ENCODE measurements at regions not wholly inside any gene's neighbourhood (a gene's known extent, or its start where the extent isn't known, plus 50 kb on each side); places are given as distances from the start of the nearest gene placed in this dataset.

DNA sequence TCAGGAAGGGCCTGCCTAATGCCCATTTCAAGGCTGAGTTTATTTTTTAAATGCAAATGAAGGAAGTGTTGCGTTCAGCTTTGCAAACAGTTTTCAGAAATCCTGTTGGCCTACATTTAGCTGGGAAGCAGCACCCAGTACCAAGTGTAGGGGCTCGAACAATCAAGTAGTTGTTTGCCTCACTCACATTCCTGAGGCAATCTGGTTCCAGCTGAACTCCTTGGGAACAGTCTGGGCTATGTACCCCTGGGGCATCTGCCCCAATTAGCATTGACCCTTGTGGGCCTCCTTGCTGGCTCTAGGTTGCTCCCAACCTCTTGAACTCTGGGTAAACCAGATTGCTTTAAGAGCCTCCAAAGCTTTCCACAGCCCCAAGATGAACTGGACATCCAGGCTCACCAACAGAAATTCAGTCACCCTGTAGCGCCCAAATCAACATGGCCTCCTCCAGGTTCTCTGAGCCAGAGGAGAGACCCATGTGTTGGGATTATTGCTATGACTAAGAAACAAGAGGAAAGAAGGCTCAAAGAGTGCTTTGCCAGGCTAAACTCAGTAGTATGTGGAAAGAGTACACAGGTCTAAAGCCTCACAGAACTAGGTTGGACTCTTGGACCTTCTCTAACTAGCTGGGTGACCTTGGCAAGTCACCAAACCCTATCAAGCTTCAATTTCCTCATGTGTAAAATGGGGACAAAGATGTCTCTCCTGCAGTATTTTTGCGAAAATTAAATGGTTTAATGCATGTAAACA is 532.7 kb downstream of the SOX2 start:
- intact Hi-C loops (cut with micrococcal nuclease) = no loop called here
- no peaks in the 10 kb centered on the region for H3K27me3 Mint-ChIP-seq (ENCODE audit: low read depth in 2 of 2)
- H3K27ac Mint-ChIP-seq = no peak overlapping the region
- Histone ChIP-seq H3K36me3 (ENCODE audit: control insufficient read depth, insufficient read depth, low read length) (no peaks in the 10 kb centered on the region), H3K4me3 (ENCODE audit: low read length) (no peak overlapping the region), H3K9me3 (ENCODE audit: control insufficient read depth, insufficient read depth, low read length) (no peaks in the 10 kb centered on the region), H3K27me3 (ENCODE audit: control insufficient read depth, insufficient read depth, low read length) (no peaks in the 10 kb centered on the region), H3K27ac (ENCODE audit: low read length) (no peak overlapping the region), H3K4me1 (ENCODE audit: control insufficient read depth, insufficient read depth, low read length) (no peaks in the 10 kb centered on the region)
- H3K4me3 Mint-ChIP-seq = no peak overlapping the region
- no peak for DNase-seq
- no peaks in the 10 kb centered on the region for H3K36me3 Mint-ChIP-seq
- TF ChIP-seq, protein P1, sequence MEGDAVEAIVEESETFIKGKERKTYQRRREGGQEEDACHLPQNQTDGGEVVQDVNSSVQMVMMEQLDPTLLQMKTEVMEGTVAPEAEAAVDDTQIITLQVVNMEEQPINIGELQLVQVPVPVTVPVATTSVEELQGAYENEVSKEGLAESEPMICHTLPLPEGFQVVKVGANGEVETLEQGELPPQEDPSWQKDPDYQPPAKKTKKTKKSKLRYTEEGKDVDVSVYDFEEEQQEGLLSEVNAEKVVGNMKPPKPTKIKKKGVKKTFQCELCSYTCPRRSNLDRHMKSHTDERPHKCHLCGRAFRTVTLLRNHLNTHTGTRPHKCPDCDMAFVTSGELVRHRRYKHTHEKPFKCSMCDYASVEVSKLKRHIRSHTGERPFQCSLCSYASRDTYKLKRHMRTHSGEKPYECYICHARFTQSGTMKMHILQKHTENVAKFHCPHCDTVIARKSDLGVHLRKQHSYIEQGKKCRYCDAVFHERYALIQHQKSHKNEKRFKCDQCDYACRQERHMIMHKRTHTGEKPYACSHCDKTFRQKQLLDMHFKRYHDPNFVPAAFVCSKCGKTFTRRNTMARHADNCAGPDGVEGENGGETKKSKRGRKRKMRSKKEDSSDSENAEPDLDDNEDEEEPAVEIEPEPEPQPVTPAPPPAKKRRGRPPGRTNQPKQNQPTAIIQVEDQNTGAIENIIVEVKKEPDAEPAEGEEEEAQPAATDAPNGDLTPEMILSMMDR (IDR thresholded peaks at IDR 0.05) = no peak
- WGBS (ENCODE audit: insufficient coverage) = 86% methylated on average over 3 of the region's 4 CpGs
- H3K4me1 Mint-ChIP-seq = no peaks in the 10 kb centered on the region
- no peak for ATAC-seq
- peaks cover 6 to 8% of the 10 kb centered on the region in 2 donors for H3K9me3 Mint-ChIP-seq

DNA sequence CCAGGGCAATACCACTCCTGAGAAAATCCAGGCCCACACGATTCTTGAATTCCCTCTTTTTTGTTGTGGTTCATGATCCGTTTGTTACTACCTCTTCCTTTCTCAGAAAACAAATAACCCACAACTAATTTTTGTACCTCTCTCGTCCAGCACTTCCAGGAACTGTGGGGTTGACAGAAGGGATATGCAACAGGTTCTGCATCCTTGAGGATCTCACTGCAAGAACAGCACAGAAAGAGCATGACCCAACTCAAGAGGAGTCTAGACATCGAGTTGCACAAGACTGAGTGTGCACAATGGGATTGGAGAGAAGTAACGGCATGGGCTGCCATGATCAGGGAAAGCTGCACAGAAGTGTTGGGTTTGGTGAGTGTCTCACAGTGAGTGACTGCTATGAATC is 533.3 kb downstream of the SOX2 start:
- H3K9me3 Mint-ChIP-seq = peaks cover 6 to 8% of the 10 kb centered on the region in 2 donors
- Histone ChIP-seq H3K4me1 (ENCODE audit: control insufficient read depth, insufficient read depth, low read length) (no peaks in the 10 kb centered on the region), H3K9me3 (ENCODE audit: control insufficient read depth, insufficient read depth, low read length) (no peaks in the 10 kb centered on the region), H3K27ac (ENCODE audit: low read length) (no peak overlapping the region), H3K36me3 (ENCODE audit: control insufficient read depth, insufficient read depth, low read length) (no peaks in the 10 kb centered on the region), H3K4me3 (ENCODE audit: low read length) (no peak overlapping the region), H3K27me3 (ENCODE audit: control insufficient read depth, insufficient read depth, low read length) (no peaks in the 10 kb centered on the region)
- TF ChIP-seq, protein P1 (IDR thresholded peaks at IDR 0.05) = no peak
- no peak overlapping the region for H3K4me3 Mint-ChIP-seq
- no peaks in the 10 kb centered on the region for H3K27me3 Mint-ChIP-seq (ENCODE audit: low read depth in 2 of 2)
- DNase-seq = no peak
- H3K4me1 Mint-ChIP-seq = no peaks in the 10 kb centered on the region
- no peak overlapping the region for H3K27ac Mint-ChIP-seq
- WGBS (ENCODE audit: insufficient coverage) = 83% methylated on average over 5 of the region's 5 CpGs
- no peak for ATAC-seq
- no peaks in the 10 kb centered on the region for H3K36me3 Mint-ChIP-seq
- intact Hi-C loops (cut with micrococcal nuclease) = no loop called here

- H3K27ac ChIP-seq (ENCODE audit: low read length) = no peak overlapping the region
- H3K27me3 Mint-ChIP-seq (ENCODE audit: low read depth in 2 of 2) = no peaks in the 10 kb centered on the region
- intact Hi-C loops (cut with micrococcal nuclease) = no loop called here
Observed at GRCh38 chr3:182246870-182247269, 535.1 kb downstream of the SOX2 start.

More at GRCh38 chr3:182246870-182247269, 535.1 kb downstream of the SOX2 start:
- Mint-ChIP-seq H3K27ac (no peak overlapping the region), H3K9me3 (peaks cover 6 to 8% of the 10 kb centered on the region in 2 donors), H3K4me1 (no peaks in the 10 kb centered on the region), H3K4me3 (no peak overlapping the region), H3K36me3 (no peaks in the 10 kb centered on the region)
- 53% methylated on average over 5 of the region's 5 CpGs for WGBS (ENCODE audit: insufficient coverage)
- DNase-seq (no peak), ATAC-seq (no peak)
- no peaks in the 10 kb centered on the region for H3K36me3 ChIP-seq (ENCODE audit: control insufficient read depth, insufficient read depth, low read length)
- H3K9me3 ChIP-seq (ENCODE audit: control insufficient read depth, insufficient read depth, low read length) = no peaks in the 10 kb centered on the region
- H3K4me3 ChIP-seq (ENCODE audit: low read length) = no peak overlapping the region
- no peaks in the 10 kb centered on the region for H3K4me1 ChIP-seq (ENCODE audit: control insufficient read depth, insufficient read depth, low read length)
- TF ChIP-seq, protein P1 (IDR thresholded peaks at IDR 0.05) = no peak
- H3K27me3 ChIP-seq (ENCODE audit: control insufficient read depth, insufficient read depth, low read length) = no peaks in the 10 kb centered on the region
